ENCODE measurements at regions not wholly inside any gene's neighbourhood (a gene's known extent, or its start where the extent isn't known, plus 50 kb on each side); places are given as distances from the start of the nearest gene placed in this dataset.
"Not testable (repeated sequence)": the region's sequence is repeated elsewhere in the genome, so short reads cannot be mapped to it uniquely, and the experiment has no call there.

GRCh38 chr7:89718941-89719340 lies 435.3 kb upstream of the STEAP1 start:
- TF ChIP-seq POLR2A, POLR2AphosphoS5, CTCF (IDR thresholded peaks at IDR 0.05): not testable (repeated sequence)

Measured in breast epithelium (tissue), 3 donors.